A549 (cell line): ENCODE measurements at regions not wholly inside any gene's neighbourhood (a gene's known extent, or its start where the extent isn't known, plus 50 kb on each side); places are given as distances from the start of the nearest gene placed in this dataset.
A peak's percentile ranks its signal among the peaks of the same experiment; 100 is the strongest.
"Not testable (repeated sequence)": the region's sequence is repeated elsewhere in the genome, so short reads cannot be mapped to it uniquely, and the experiment has no call there.

Source experiments
- ATAC-seq, 2 experiments: fragments of 200-7000 bp in 1 of 2; fragments of >200 bp in 1 of 2; cut with Nextera tagmentation in 1 of 2; cut with Tn5 transposase in 1 of 2; 3 replicates each; pipeline versions ENCODE4 v1.8.0 to v1.9.1; 2018 to 2020; ENCODE audit warnings: mild to moderate bottlenecking in 1 of 2, moderate library complexity in 1 of 2
- CTCF ChIA-PET: fragments of 300-600 bp; sonication (Branson Sonifier 250); formaldehyde crosslinking; extraction: SDS; loops from one replicate; lab custom pipeline; 2021; ENCODE audit warnings: antibody characterized with exemption, inconsistent platforms; lab: Yijun Ruan, JAX
- POLR2A ChIA-PET: fragments of 350-600 bp; formaldehyde crosslinking; extraction: SDS; loops from one replicate; lab custom pipeline; 2021; ENCODE audit warnings: antibody characterized with exemption, inconsistent platforms; lab: Yijun Ruan, JAX
- DNase-seq, 2 experiments: peaks; one replicate each; pipeline versions ENCODE4 v3.0.0 to v3.0.0-alpha.2; 2011 to 2016; ENCODE audit warnings: low read depth in 1 of 2, low spot score in 1 of 2
- FAIRE-seq: peaks from 2 replicates; lab custom pipeline; 2011; peaks lifted over from hg19 to GRCh38; lab: Jason Lieb, UNC
- H3K27ac ChIP-seq, 2 experiments: fragments of >200 bp; sonication (Bioruptor Twin); formaldehyde crosslinking; 3 replicates each; pipeline ENCODE4 v1.5.1; 2016 to 2017
- H3K4me1 ChIP-seq: fragments of >200 bp; sonication (Bioruptor Twin); formaldehyde crosslinking; 3 replicates; pipeline ENCODE4 v1.6.1; 2016
- H3K4me2 ChIP-seq: fragments of >200 bp; sonication (Bioruptor Twin); formaldehyde crosslinking; 3 replicates; pipeline ENCODE4 v1.6.1; 2016
- H3K4me3 ChIP-seq: fragments of >200 bp; sonication (Bioruptor Twin); formaldehyde crosslinking; 3 replicates; pipeline ENCODE4 v1.5.1; 2016
- H3K9me3 ChIP-seq: fragments of >200 bp; sonication (Bioruptor Twin); formaldehyde crosslinking; 3 replicates; pipeline ENCODE4 v1.6.1; 2016
- CHD4 ChIP-seq: fragments of 200-600 bp; sonication (generic); IDR thresholded peaks from 2 replicates; pipeline ENCODE4 v1.6.1; 2016; ENCODE audit warnings: antibody characterized with exemption, mild to moderate bottlenecking, borderline replicate concordance
- FOSL2 ChIP-seq, 2 experiments: fragments of 450-650 bp in 1 of 2; fragments of >200 bp in 1 of 2; sonication (Bioruptor Twin) in 1 of 2; formaldehyde crosslinking; IDR thresholded peaks; 2 replicates each; pipeline versions ENCODE4 v1.5.0 to v1.6.1; 2016 to 2020; ENCODE audit warnings: mild to moderate bottlenecking in 1 of 2, moderate library complexity in 1 of 2
- GATA3 ChIP-seq: IDR thresholded peaks from 2 replicates; pipeline ENCODE4 v1.6.1; 2012; ENCODE audit warnings: borderline replicate concordance
- KDM5A ChIP-seq: fragments of 200-600 bp; sonication (generic); IDR thresholded peaks from 2 replicates; pipeline ENCODE4 v1.6.1; 2016; ENCODE audit warnings: antibody characterized with exemption, mild to moderate bottlenecking
- MAFK ChIP-seq: fragments of 450-650 bp; IDR thresholded peaks from 2 replicates; pipeline ENCODE4 v1.6.1; 2014; ENCODE audit not compliant: partially characterized antibody
- ZFP36 ChIP-seq: fragments of 450-650 bp; IDR thresholded peaks from 2 replicates; pipeline ENCODE4 v1.6.1; 2014; ENCODE audit warnings: borderline replicate concordance; ENCODE audit not compliant: partially characterized antibody
- WGBS: methylation state at CpG from one replicate; pipeline ENCODE4 v1.1.6; 2017; ENCODE audit errors: missing lambda C conversion rate; 5-methylcytosine and 5-hydroxymethylcytosine counted together
- TF ChIP-seq, protein P1 (sequence below): IDR thresholded peaks from 2 replicates; pipeline ENCODE4 v1.6.1; 2012
- TF ChIP-seq, protein P2 (sequence below): fragments of 150-350 bp; IDR thresholded peaks from 2 replicates; pipeline ENCODE4 v1.6.1; 2014; ENCODE audit warnings: low read depth, mild to moderate bottlenecking, low read length
- TF ChIP-seq, protein P3 (sequence below): fragments of 200-600 bp; sonication (generic); IDR thresholded peaks from 2 replicates; pipeline ENCODE4 v1.6.1; 2016; ENCODE audit warnings: antibody characterized with exemption, mild to moderate bottlenecking, moderate library complexity

DNA sequence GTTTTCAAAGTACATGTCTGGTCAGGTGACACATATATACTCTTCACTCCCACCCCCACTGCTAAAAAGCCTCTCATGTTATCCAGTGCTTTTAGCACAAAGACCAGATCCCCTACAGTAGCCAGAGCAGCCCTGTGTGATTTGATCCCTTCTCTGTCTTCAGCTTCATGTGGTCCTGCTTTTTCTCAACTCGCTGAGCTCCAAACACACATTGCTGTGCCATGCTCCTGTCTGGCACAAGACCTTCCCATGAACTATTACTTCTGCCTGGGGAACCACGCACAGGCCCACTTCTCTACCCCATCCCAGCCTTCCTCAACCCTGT lies 127.1 kb downstream of the RASSF10 start:
- ChIA-PET POLR2A (no interaction called here), CTCF (interaction anchor here (2.8 kb wide), 1 partner anchor 9 kb away, joined by 8 read pairs; no protein-coding TSS in a partner anchor)
- peaks cover 42% of the 10 kb centered on the region for H3K4me1 ChIP-seq
- ATAC-seq (no peak), DNase-seq (no peak), FAIRE-seq (no peak)
- TF ChIP-seq, protein P1, sequence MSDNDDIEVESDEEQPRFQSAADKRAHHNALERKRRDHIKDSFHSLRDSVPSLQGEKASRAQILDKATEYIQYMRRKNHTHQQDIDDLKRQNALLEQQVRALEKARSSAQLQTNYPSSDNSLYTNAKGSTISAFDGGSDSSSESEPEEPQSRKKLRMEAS = no peak
- TF ChIP-seq GATA3 (no peak), ZFP36 (no peak), KDM5A (no peak), FOSL2 (IDR thresholded peaks at IDR 0.05) (no peak), FOSL2 (CRISPR knock-in tag; IDR thresholded peaks at IDR 0.05) (no peak), MAFK (no peak)
- TF ChIP-seq, protein P2, sequence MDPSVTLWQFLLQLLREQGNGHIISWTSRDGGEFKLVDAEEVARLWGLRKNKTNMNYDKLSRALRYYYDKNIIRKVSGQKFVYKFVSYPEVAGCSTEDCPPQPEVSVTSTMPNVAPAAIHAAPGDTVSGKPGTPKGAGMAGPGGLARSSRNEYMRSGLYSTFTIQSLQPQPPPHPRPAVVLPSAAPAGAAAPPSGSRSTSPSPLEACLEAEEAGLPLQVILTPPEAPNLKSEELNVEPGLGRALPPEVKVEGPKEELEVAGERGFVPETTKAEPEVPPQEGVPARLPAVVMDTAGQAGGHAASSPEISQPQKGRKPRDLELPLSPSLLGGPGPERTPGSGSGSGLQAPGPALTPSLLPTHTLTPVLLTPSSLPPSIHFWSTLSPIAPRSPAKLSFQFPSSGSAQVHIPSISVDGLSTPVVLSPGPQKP = no peak
- TF ChIP-seq, protein P3, sequence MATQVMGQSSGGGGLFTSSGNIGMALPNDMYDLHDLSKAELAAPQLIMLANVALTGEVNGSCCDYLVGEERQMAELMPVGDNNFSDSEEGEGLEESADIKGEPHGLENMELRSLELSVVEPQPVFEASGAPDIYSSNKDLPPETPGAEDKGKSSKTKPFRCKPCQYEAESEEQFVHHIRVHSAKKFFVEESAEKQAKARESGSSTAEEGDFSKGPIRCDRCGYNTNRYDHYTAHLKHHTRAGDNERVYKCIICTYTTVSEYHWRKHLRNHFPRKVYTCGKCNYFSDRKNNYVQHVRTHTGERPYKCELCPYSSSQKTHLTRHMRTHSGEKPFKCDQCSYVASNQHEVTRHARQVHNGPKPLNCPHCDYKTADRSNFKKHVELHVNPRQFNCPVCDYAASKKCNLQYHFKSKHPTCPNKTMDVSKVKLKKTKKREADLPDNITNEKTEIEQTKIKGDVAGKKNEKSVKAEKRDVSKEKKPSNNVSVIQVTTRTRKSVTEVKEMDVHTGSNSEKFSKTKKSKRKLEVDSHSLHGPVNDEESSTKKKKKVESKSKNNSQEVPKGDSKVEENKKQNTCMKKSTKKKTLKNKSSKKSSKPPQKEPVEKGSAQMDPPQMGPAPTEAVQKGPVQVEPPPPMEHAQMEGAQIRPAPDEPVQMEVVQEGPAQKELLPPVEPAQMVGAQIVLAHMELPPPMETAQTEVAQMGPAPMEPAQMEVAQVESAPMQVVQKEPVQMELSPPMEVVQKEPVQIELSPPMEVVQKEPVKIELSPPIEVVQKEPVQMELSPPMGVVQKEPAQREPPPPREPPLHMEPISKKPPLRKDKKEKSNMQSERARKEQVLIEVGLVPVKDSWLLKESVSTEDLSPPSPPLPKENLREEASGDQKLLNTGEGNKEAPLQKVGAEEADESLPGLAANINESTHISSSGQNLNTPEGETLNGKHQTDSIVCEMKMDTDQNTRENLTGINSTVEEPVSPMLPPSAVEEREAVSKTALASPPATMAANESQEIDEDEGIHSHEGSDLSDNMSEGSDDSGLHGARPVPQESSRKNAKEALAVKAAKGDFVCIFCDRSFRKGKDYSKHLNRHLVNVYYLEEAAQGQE = no peak
- peak overlapping the region; percentile 12 to 98; a peak in 5 of 6 replicates for H3K27ac ChIP-seq
- WGBS = 98% methylated on average over 2 of the region's 2 CpGs
- H3K4me2 ChIP-seq = no peak overlapping the region
- H3K4me3 ChIP-seq = no peak overlapping the region
- H3K9me3 ChIP-seq = peaks cover 8% of the 10 kb centered on the region; the same call in 2 of the 3 replicates

DNA sequence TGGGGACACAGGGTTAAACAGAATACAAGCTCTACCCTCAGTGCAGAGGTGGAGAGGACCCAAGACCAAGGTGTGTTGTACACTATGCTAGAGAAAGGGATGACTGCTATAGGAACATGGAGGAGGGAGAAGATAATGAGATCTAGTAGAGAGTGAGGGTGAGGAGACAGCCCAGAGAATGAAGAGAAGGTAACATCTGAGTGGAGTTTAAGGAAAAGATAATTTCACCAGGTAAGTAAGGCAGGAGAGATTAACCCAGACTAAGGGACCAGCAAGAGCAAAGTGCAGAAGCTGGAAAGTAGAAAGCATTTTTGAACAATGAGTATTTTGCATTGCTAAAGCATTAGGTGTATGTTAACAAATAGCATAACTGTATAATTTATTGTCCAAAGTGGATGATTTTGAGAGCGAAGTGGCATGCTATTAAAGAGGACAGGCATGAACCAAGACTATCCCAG lies 128.8 kb downstream of the RASSF10 start:
- WGBS = 13% methylated on average over 1 of the region's 1 CpG
- Histone ChIP-seq H3K4me2 (peak overlapping the region; percentile 36), H3K4me1 (peaks cover 50% of the 10 kb centered on the region), H3K9me3 (peaks cover 8% of the 10 kb centered on the region; the same call in 2 of the 3 replicates), H3K4me3 (no peak overlapping the region), H3K27ac (peak overlapping the region; percentile 98 to 99)
- FAIRE-seq (no peak), DNase-seq (peak in 1 of 2 experiments; percentile 24), ATAC-seq (no peak)
- TF ChIP-seq FOSL2 (IDR thresholded peaks at IDR 0.05) (no peak), FOSL2 (CRISPR knock-in tag; IDR thresholded peaks at IDR 0.05) (0 out of 2 replicates have a peak, but pooled peaks have one; percentile 19), CHD4 (no peak), GATA3 (peak; percentile 24; the same call in 1 of the 2 replicates)
- TF ChIP-seq, protein P1 = 0 out of 2 replicates have a peak, but pooled peaks have one; percentile 11
- ChIA-PET POLR2A (interaction anchor here (1.9 kb wide), 1 partner anchor 129 kb away, joined by 5 read pairs; the partner anchor contains the start of gene RASSF10), CTCF (interaction anchor here (0.7 to 2.8 kb wide), 4 partner anchors 10 to 174 kb away, joined by 3 to 8 read pairs (median 6); no protein-coding TSS in a partner anchor)

DNA sequence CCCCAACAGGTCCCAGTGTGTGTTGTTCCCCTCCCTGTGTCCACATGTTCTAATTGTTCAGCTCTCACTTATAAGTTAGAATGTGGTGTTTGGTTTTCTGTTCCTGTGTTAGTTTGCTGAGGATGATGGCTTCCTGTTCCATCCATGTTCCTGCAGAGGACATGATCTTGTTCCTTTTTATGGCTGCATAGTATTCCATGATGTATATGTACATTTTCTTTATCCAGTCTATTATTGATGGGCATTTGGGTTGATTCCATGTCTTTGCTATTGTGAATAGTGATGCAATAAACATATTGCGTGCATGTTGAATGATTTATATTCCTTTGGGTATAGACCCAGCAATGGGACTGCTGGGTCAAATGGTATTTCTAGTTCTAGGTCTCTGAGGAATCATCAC lies 130.0 kb downstream of the RASSF10 start:
- ATAC-seq, DNase-seq, H3K9me3 ChIP-seq, H3K4me3 ChIP-seq, H3K4me2 ChIP-seq, FAIRE-seq: not testable (repeated sequence)
- Histone ChIP-seq H3K4me1 (peaks cover 47% of the 10 kb centered on the region), H3K27ac (peak overlapping the region; percentile 98 to 99)
- POLR2A ChIA-PET = interaction anchor here (1.5 to 1.9 kb wide), 2 partner anchors 130 kb away, joined by 5 to 9 read pairs; partner anchors contain the start of gene RASSF10
- CTCF ChIA-PET = interaction anchor here (1.2 to 2.1 kb wide), 3 partner anchors 12 to 44 kb away, joined by 3 to 9 read pairs (median 4); no protein-coding TSS in a partner anchor
- 88% methylated on average over 1 of the region's 1 CpG for WGBS
